22Rv1 (cell line): ENCODE measurements at regions not wholly inside any gene's neighbourhood (a gene's known extent, or its start where the extent isn't known, plus 50 kb on each side); places are given as distances from the start of the nearest gene placed in this dataset.

Experiments used
- ZFX ChIP-seq: fragments of 450-650 bp; IDR thresholded peaks from 2 replicates; pipeline ENCODE4 v1.6.1; 2017; ENCODE audit warnings: antibody characterized with exemption, borderline replicate concordance
- TF ChIP-seq, protein P1 (sequence below): fragments of 450-650 bp; IDR thresholded peaks from 2 replicates; pipeline ENCODE4 v1.5.1; 2017; ENCODE audit warnings: mild to moderate bottlenecking

DNA sequence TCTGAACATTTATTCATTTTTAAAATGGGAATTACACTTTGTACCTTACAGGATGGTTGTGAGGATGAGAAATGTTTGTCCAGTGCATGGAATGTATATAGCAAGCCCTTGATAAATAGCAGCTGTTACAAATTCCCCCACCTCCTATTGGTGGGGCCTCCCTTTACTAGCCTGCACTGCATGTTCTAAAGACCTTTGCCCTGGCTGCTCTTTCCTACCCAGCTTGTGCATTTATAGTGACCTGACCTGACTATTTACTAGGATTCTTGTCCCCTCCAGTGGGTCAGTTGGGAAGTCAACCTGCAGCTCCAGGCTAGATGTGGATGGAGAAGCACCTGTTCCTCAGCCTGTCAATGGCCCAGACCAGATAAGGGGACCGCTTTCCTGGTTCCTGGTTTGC lies 180.3 kb downstream of the HIPK3 start:
- TF ChIP-seq, protein P1, sequence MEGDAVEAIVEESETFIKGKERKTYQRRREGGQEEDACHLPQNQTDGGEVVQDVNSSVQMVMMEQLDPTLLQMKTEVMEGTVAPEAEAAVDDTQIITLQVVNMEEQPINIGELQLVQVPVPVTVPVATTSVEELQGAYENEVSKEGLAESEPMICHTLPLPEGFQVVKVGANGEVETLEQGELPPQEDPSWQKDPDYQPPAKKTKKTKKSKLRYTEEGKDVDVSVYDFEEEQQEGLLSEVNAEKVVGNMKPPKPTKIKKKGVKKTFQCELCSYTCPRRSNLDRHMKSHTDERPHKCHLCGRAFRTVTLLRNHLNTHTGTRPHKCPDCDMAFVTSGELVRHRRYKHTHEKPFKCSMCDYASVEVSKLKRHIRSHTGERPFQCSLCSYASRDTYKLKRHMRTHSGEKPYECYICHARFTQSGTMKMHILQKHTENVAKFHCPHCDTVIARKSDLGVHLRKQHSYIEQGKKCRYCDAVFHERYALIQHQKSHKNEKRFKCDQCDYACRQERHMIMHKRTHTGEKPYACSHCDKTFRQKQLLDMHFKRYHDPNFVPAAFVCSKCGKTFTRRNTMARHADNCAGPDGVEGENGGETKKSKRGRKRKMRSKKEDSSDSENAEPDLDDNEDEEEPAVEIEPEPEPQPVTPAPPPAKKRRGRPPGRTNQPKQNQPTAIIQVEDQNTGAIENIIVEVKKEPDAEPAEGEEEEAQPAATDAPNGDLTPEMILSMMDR, result no peak
- no peak for TF ChIP-seq ZFX
